ENCODE measurements at regions not wholly inside any gene's neighbourhood (a gene's known extent, or its start where the extent isn't known, plus 50 kb on each side); places are given as distances from the start of the nearest gene placed in this dataset.

DNA sequence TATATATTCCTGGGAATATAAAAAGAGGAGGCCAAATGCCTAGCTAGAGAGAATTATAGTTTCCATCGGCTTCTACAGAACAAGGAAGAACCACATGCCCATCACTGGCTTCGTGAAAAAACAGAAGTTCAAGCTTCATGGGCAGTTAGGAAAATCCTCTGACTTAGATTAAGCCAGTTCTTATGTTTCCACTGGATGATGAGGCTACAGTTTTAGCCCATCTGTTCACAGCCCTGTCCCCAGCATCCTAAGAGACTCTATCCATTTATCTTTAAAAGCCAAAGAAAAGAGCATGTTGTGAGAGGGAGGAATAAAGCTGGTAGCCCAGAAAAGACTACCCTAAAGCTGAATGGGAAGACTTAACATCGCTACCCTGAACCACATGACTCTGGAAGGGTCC, 285.5 kb upstream of the WWC1 start:
- TF ChIP-seq, protein P1, sequence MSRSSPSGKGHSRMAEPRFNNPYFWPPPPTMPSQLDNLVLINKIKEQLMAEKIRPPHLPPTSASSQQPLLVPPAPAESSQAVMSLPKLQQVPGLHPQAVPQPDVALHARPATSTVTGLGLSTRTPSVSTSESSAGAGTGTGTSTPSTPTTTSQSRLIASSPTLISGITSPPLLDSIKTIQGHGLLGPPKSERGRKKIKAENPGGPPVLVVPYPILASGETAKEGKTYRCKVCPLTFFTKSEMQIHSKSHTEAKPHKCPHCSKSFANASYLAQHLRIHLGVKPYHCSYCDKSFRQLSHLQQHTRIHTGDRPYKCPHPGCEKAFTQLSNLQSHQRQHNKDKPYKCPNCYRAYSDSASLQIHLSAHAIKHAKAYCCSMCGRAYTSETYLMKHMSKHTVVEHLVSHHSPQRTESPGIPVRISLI (CRISPR knock-in tag; IDR thresholded peaks at IDR 0.05; ENCODE audit: borderline replicate concordance): no peak
- TF ChIP-seq GATA4 (IDR thresholded peaks at IDR 0.05; ENCODE audit: borderline replicate concordance, low read depth): no peak
- TF ChIP-seq XRCC5 (optimal IDR thresholded peaks at IDR 0.05; ENCODE audit: low read length): no peak
- TF ChIP-seq, protein P2, sequence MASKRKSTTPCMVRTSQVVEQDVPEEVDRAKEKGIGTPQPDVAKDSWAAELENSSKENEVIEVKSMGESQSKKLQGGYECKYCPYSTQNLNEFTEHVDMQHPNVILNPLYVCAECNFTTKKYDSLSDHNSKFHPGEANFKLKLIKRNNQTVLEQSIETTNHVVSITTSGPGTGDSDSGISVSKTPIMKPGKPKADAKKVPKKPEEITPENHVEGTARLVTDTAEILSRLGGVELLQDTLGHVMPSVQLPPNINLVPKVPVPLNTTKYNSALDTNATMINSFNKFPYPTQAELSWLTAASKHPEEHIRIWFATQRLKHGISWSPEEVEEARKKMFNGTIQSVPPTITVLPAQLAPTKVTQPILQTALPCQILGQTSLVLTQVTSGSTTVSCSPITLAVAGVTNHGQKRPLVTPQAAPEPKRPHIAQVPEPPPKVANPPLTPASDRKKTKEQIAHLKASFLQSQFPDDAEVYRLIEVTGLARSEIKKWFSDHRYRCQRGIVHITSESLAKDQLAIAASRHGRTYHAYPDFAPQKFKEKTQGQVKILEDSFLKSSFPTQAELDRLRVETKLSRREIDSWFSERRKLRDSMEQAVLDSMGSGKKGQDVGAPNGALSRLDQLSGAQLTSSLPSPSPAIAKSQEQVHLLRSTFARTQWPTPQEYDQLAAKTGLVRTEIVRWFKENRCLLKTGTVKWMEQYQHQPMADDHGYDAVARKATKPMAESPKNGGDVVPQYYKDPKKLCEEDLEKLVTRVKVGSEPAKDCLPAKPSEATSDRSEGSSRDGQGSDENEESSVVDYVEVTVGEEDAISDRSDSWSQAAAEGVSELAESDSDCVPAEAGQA (IDR thresholded peaks at IDR 0.05; ENCODE audit: low read depth): no peak
- TF ChIP-seq, protein P2 (CRISPR knock-in tag; IDR thresholded peaks at IDR 0.05; ENCODE audit: borderline replicate concordance): no peak
